Gastrocnemius medialis (tissue), 4 donors: ENCODE measurements at regions not wholly inside any gene's neighbourhood (a gene's known extent, or its start where the extent isn't known, plus 50 kb on each side); places are given as distances from the start of the nearest gene placed in this dataset.

Source experiments
- ATAC-seq, 2 donors: fragments of 150-250 bp; one replicate each; pipeline ENCODE4 v1.9.1; 2016
- DNase-seq, 2 donors: peaks; one replicate each; pipeline ENCODE4 v3.0.0-alpha.2; 2019
- H3K27ac ChIP-seq, 4 donors: fragments of 200-600 bp; sonication (generic); 1 replicate in 1 of 4; 2 replicates in 3 of 4; pipeline ENCODE4 v1.5.1; 2016 to 2018; ENCODE audit warnings: mild to moderate bottlenecking in 2 of 4, moderate library complexity in 1 of 4
- H3K27me3 ChIP-seq, 3 donors: fragments of 200-600 bp; sonication (generic) in 2 of 3; 1 replicate in 1 of 3; 2 replicates in 2 of 3; pipeline versions ENCODE4 v1.5.1 to v1.6.0; 2016 to 2019; ENCODE audit warnings: mild to moderate bottlenecking in 1 of 3, moderate library complexity in 1 of 3
- H3K36me3 ChIP-seq, 2 donors: fragments of 200-600 bp; sonication (generic) in 1 of 2; one replicate each; pipeline ENCODE4 v1.5.1; 2017 to 2018
- H3K4me1 ChIP-seq, 2 donors: fragments of 200-600 bp; sonication (generic) in 1 of 2; one replicate each; pipeline ENCODE4 v1.5.1; 2016 to 2017; ENCODE audit warnings: mild to moderate bottlenecking in 2 of 2
- H3K4me3 ChIP-seq, 4 donors: fragments of 200-600 bp; sonication (generic) in 3 of 4; 1 replicate in 1 of 4; 2 replicates in 3 of 4; pipeline ENCODE4 v1.5.1; 2016 to 2019; ENCODE audit warnings: mild to moderate bottlenecking in 2 of 4
- H3K9me3 ChIP-seq, 3 donors: fragments of 200-600 bp; sonication (generic) in 2 of 3; 1 replicate in 1 of 3; 2 replicates in 2 of 3; pipeline ENCODE4 v1.5.1; 2016 to 2019
- CTCF ChIP-seq, 5 experiments: fragments of 450-650 bp in 3 of 5; fragments of 200-600 bp in 2 of 5; sonication (generic) in 2 of 5; IDR thresholded peaks in 4 of 5; conservative IDR thresholded peaks in 1 of 5; 1 replicate in 4 of 5; 2 replicates in 1 of 5; pipeline ENCODE4 v1.5.1; 2016 to 2019; ENCODE audit warnings: antibody characterized with exemption in 5 of 5, mild to moderate bottlenecking in 3 of 5, moderate library complexity in 3 of 5
- POLR2A ChIP-seq, 2 donors: fragments of 450-650 bp; IDR thresholded peaks; one replicate each; pipeline ENCODE4 v1.6.1; 2017; ENCODE audit warnings: antibody characterized with exemption in 2 of 2, mild to moderate bottlenecking in 2 of 2, moderate library complexity in 2 of 2
- in situ Hi-C, 4 donors: fragments of 200-750 bp; cut with MboI; loops; one replicate each; pipeline versions ENCODE4 v1.15.0 to v1.8.0; 2017; ENCODE audit warnings: low sequenced_read_pairs in 4 of 4
- intact Hi-C: fragments of 100-400 bp; cut with DNase I; formaldehyde crosslinking; loops from one replicate; pipeline ENCODE4 v1.15.1; 2023; ENCODE audit warnings: low total_unique reads

DNA sequence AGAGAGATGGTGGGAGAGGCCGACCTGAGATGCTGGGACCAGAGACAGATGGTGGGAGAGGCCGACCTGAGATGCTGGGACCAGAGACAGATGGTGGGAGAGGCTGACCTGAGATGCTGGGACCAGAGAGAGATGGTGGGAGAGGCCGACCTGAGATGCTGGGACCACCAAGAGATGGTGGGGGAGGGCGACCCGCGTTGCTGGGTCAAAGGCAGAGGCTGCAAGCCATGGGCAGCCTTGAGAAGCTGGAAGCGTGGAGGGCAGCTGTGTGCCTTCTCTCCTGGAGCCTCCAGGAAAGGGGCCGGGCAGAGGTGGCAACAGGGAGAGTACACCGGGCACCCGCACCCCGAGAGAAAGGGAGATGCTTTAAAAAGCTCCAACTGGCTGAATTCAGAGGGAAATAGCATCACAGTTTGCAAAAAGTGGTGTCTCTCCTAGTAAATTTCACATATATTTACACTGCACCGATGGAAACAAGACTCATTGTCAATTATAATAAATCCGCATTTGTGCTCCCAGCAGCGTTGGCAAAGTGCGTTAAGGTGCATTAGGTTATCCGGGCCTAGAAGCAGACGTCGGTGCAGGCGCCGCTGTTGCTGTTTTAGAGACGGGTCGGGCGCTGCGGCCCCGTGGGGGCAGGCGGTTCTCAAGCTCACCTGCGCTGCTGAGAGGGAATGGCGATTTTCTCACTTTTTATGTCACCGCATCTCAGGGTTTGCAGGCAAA, 132.4 kb downstream of the DLL1 start:
- Histone ChIP-seq H3K4me1 (peaks cover under 1% of the 10 kb centered on the region in 2 donors), H3K27me3 (no peaks in the 10 kb centered on the region), H3K4me3 (no peak overlapping the region), H3K27ac (no peak overlapping the region), H3K9me3 (no peaks in the 10 kb centered on the region), H3K36me3 (no peaks in the 10 kb centered on the region)
- TF ChIP-seq POLR2A (IDR thresholded peaks at IDR 0.05) (no peak), CTCF (IDR thresholded peaks at IDR 0.05 in 4 of 5, conservative IDR thresholded peaks at IDR 0.05 in 1 of 5) (no peak)
- in situ Hi-C loops (no loop called here), intact Hi-C loops (no loop called here)
- no peak for DNase-seq
- ATAC-seq: no peak

- H3K27ac ChIP-seq: no peak overlapping the region
- DNase-seq (no peak), ATAC-seq (no peak)
- no peaks in the 10 kb centered on the region for H3K36me3 ChIP-seq
- peaks cover 8% of the 10 kb centered on the region in 2 donors for H3K4me1 ChIP-seq
- H3K4me3 ChIP-seq: no peak overlapping the region
- H3K27me3 ChIP-seq: no peaks in the 10 kb centered on the region
- intact Hi-C loops: no loop called here
- no peaks in the 10 kb centered on the region for H3K9me3 ChIP-seq
- in situ Hi-C loops: no loop called here
- TF ChIP-seq POLR2A (IDR thresholded peaks at IDR 0.05) (no peak), CTCF (IDR thresholded peaks at IDR 0.05 in 4 of 5, conservative IDR thresholded peaks at IDR 0.05 in 1 of 5) (no peak)
Observed at GRCh38 chr6:170157567-170158218, 133.2 kb downstream of the DLL1 start.

DNA sequence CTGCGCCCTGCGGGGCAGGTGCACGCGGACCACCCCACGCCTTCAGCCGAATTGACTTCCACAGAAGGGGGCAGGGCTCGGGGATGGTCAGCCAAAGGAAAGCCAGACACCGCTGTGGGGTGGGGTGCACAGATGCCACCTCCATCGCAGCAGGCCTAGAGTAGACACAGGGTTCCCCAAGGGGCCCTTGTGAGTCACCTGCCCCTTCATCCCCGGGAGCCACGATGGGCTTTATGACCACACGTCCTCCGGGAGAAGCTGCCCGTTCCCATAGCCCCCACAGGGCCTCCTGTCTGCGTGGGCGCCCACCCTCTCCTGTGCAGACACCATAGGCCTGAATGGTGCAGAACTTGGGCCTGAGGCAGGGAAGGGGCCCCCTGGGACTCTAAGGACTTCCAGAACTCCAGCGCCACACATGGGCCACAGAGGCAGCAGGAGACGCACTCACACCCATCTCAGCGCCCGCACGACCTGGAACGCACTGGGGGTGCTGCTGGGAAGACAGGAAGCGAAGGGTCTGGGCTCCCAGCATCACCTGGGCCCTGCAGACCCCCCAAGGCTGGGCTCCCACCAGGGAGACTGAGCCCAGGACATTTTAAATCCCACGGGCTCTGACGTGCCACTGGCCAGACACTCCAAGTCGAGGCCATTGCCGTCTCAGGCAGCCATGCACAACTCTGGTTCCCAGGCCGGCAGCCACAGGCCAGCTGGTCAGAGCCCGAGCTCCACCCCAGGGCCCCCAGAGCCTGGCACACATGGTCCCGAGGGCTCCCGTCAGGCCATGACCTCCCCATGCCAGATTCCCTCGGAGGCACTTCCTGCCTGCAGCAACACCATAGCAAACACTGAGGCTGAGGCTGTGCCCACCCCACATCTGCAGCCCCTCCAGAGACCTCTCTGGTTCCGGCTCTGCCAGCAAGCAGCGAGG, 134.2 kb downstream of the DLL1 start:
- DNase-seq: no peak
- no peak for TF ChIP-seq CTCF (IDR thresholded peaks at IDR 0.05 in 4 of 5, conservative IDR thresholded peaks at IDR 0.05 in 1 of 5)
- TF ChIP-seq POLR2A (IDR thresholded peaks at IDR 0.05): no peak

GRCh38 chr6:170155464-170156196, 135.2 kb downstream of the DLL1 start:
- H3K27ac ChIP-seq: no peak overlapping the region
- in situ Hi-C loops (no loop called here), intact Hi-C loops (no loop called here)
- H3K9me3 ChIP-seq: no peaks in the 10 kb centered on the region
- H3K27me3 ChIP-seq: no peaks in the 10 kb centered on the region
- DNase-seq (no peak), ATAC-seq (no peak)
- no peak overlapping the region for H3K4me3 ChIP-seq
- TF ChIP-seq CTCF (IDR thresholded peaks at IDR 0.05 in 4 of 5, conservative IDR thresholded peaks at IDR 0.05 in 1 of 5) (no peak), POLR2A (IDR thresholded peaks at IDR 0.05) (no peak)
- H3K4me1 ChIP-seq: peaks cover 10 to 17% of the 10 kb centered on the region in 2 donors
- no peaks in the 10 kb centered on the region for H3K36me3 ChIP-seq

More for the DNA sequence above, 134.2 kb downstream of the DLL1 start:
- H3K36me3 ChIP-seq: no peaks in the 10 kb centered on the region
- no peak for ATAC-seq
- no peaks in the 10 kb centered on the region for H3K27me3 ChIP-seq
- H3K27ac ChIP-seq: no peak overlapping the region
- peaks cover 10 to 17% of the 10 kb centered on the region in 2 donors for H3K4me1 ChIP-seq
- H3K4me3 ChIP-seq: no peak overlapping the region
- intact Hi-C loops (no loop called here), in situ Hi-C loops (no loop called here)
- H3K9me3 ChIP-seq: no peaks in the 10 kb centered on the region
